Trophoblast cell (in vitro differentiated cells and primary cell): ENCODE measurements at regions not wholly inside any gene's neighbourhood (a gene's known extent, or its start where the extent isn't known, plus 50 kb on each side); places are given as distances from the start of the nearest gene placed in this dataset.

Source experiments
- DNase-seq, 2 donors: peaks; one replicate each; pipeline ENCODE4 v3.0.0-alpha.2; 2016
- H2AFZ ChIP-seq: 2 replicates; pipeline ENCODE4 v1.6.1; 2013; ENCODE audit warnings: low read length, moderate library complexity, mild to moderate bottlenecking; ENCODE audit not compliant: insufficient read depth, poor library complexity
- H2AK5ac ChIP-seq: 2 replicates; pipeline ENCODE4 v1.6.1; 2013; ENCODE audit warnings: mild to moderate bottlenecking, low read length
- H2BK120ac ChIP-seq: 2 replicates; pipeline ENCODE4 v1.6.1; 2013; ENCODE audit warnings: low read length, mild to moderate bottlenecking, moderate library complexity; ENCODE audit not compliant: insufficient read depth, poor library complexity
- H2BK12ac ChIP-seq: 2 replicates; pipeline ENCODE4 v1.6.1; 2013; ENCODE audit warnings: mild to moderate bottlenecking, low read length, moderate library complexity
- H2BK5ac ChIP-seq: 2 replicates; pipeline ENCODE4 v1.6.1; 2013; ENCODE audit warnings: low read length, low read depth, moderate library complexity, mild to moderate bottlenecking; ENCODE audit not compliant: poor library complexity
- H3K14ac ChIP-seq: 2 replicates; pipeline ENCODE4 v1.6.1; 2013; ENCODE audit warnings: mild to moderate bottlenecking, low read length
- H3K18ac ChIP-seq: 2 replicates; pipeline ENCODE4 v1.6.1; 2013; ENCODE audit warnings: mild to moderate bottlenecking, low read length
- H3K23ac ChIP-seq: 2 replicates; pipeline ENCODE4 v1.6.1; 2013; ENCODE audit warnings: low read length
- H3K27ac ChIP-seq: 2 replicates; pipeline ENCODE4 v1.5.1; 2013; ENCODE audit warnings: low read depth, mild to moderate bottlenecking, inconsistent platforms, low read length, moderate library complexity
- H3K27me3 ChIP-seq: 2 replicates; pipeline ENCODE4 v1.6.1; 2013; ENCODE audit warnings: inconsistent platforms, mild to moderate bottlenecking, low read length, moderate library complexity; ENCODE audit not compliant: insufficient read depth
- H3K36me3 ChIP-seq, 2 experiments: 1 replicate in 1 of 2; 2 replicates in 1 of 2; pipeline ENCODE4 v1.6.1; 2013; ENCODE audit warnings: low read length in 2 of 2, mild to moderate bottlenecking in 2 of 2, moderate library complexity in 1 of 2; ENCODE audit not compliant: insufficient read depth in 2 of 2, control insufficient read depth in 1 of 2
- H3K4ac ChIP-seq: 2 replicates; pipeline ENCODE4 v1.6.1; 2013; ENCODE audit warnings: low read depth, mild to moderate bottlenecking, low read length, moderate library complexity
- H3K4me1 ChIP-seq, 2 experiments: 1 replicate in 1 of 2; 2 replicates in 1 of 2; pipeline ENCODE4 v1.6.1; 2013; ENCODE audit warnings: low read length in 2 of 2, mild to moderate bottlenecking in 2 of 2, moderate library complexity in 1 of 2; ENCODE audit not compliant: insufficient read depth in 2 of 2, control insufficient read depth in 1 of 2
- H3K4me2 ChIP-seq: 2 replicates; pipeline ENCODE4 v1.6.1; 2013; ENCODE audit warnings: inconsistent platforms, mild to moderate bottlenecking, low read length, moderate library complexity
- H3K4me3 ChIP-seq: 2 replicates; pipeline ENCODE4 v1.5.1; 2013; ENCODE audit warnings: mild to moderate bottlenecking, low read depth, low read length, inconsistent platforms
- H3K79me1 ChIP-seq: one replicate; pipeline ENCODE4 v1.6.1; 2013; ENCODE audit warnings: low read length
- H3K79me2 ChIP-seq: 2 replicates; pipeline ENCODE4 v1.6.1; 2013; ENCODE audit warnings: low read length, mild to moderate bottlenecking; ENCODE audit not compliant: control insufficient read depth, insufficient read depth, poor library complexity
- H3K9ac ChIP-seq: 2 replicates; pipeline ENCODE4 v1.6.1; 2013; ENCODE audit warnings: mild to moderate bottlenecking, low read length
- H3K9me3 ChIP-seq: 2 replicates; pipeline ENCODE4 v1.6.1; 2013; ENCODE audit warnings: low read depth, mild to moderate bottlenecking, control low read depth, inconsistent platforms, low read length; ENCODE audit not compliant: insufficient read depth
- H4K12ac ChIP-seq: 2 replicates; pipeline ENCODE4 v1.6.1; 2013; ENCODE audit warnings: low read depth, mild to moderate bottlenecking, low read length, moderate library complexity
- H4K8ac ChIP-seq: 2 replicates; pipeline ENCODE4 v1.6.1; 2013; ENCODE audit warnings: low read depth, mild to moderate bottlenecking, low read length, moderate library complexity
- H4K91ac ChIP-seq: one replicate; pipeline ENCODE4 v1.6.1; 2013; ENCODE audit warnings: low read depth, mild to moderate bottlenecking, low read length, moderate library complexity
- WGBS: extraction: QIAGEN DNeasy Blood & Tissue Kit; methylation state at CpG from one replicate; pipeline ENCODE4 v1.1.7; 2013; ENCODE audit warnings: missing lambda C conversion rate; ENCODE audit not compliant: insufficient read length, insufficient coverage; ENCODE audit errors: extremely low coverage; 5-methylcytosine and 5-hydroxymethylcytosine counted together

DNA sequence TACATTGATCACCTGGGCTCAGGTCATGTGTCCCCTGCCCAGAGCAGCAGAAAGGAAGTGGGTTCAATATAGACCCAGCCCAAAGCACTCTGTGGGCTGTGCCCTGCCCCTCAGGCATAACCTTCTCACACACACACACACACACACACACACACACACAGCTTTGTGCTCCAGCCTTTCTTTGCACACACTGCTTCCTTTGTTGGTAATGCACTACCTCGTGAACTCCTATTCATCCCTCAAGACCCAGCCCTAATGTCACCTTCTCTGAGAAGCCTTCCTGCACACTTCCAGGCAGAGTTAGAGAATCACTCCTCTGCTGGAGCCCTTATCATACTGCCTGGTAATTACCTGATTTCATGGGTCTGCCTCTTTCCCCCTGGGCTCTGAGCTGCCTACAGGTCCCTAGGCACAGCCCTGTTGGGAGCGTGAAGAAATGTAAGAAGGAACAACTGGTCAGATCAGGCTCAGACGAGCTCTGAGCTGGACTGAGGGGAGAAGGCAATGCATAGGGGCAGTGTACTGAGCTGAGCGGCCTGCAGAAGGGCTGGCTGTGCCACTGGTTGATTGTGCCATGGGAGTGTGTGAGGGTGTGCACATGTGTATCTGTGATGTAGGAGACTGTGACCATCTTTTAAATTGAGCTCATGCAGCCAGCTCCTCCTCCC lies 210.3 kb downstream of the GLI2 start:
- H3K23ac ChIP-seq = no peak overlapping the region
- H3K4me3 ChIP-seq = no peak overlapping the region
- no CpG with 5 or more reads among the region's 4 CpGs for WGBS
- no peak overlapping the region for H3K4me2 ChIP-seq
- H3K14ac ChIP-seq = no peak overlapping the region
- no peaks in the 10 kb centered on the region for H3K27me3 ChIP-seq
- no peak overlapping the region for H4K91ac ChIP-seq
- peak in 1 of 2 donors; percentile 30 for DNase-seq
- no peak overlapping the region for H2BK5ac ChIP-seq
- peaks cover 5 to 6% of the 10 kb centered on the region in 2 experiments for H3K4me1 ChIP-seq
- no peak overlapping the region for H2BK120ac ChIP-seq
- H3K4ac ChIP-seq = no peak overlapping the region
- no peak overlapping the region for H2BK12ac ChIP-seq
- H3K79me2 ChIP-seq = no peaks in the 10 kb centered on the region
- no peak overlapping the region for H3K18ac ChIP-seq
- peaks cover under 1% of the 10 kb centered on the region for H3K79me1 ChIP-seq
- no peak overlapping the region for H3K9ac ChIP-seq
- H2AFZ ChIP-seq = no peak overlapping the region
- no peak overlapping the region for H3K27ac ChIP-seq
- peaks cover 3% of the 10 kb centered on the region for H3K9me3 ChIP-seq
- no peak overlapping the region for H4K8ac ChIP-seq
- no peak overlapping the region for H4K12ac ChIP-seq
- no peak overlapping the region for H2AK5ac ChIP-seq
- H3K36me3 ChIP-seq = no peaks in the 10 kb centered on the region

DNA sequence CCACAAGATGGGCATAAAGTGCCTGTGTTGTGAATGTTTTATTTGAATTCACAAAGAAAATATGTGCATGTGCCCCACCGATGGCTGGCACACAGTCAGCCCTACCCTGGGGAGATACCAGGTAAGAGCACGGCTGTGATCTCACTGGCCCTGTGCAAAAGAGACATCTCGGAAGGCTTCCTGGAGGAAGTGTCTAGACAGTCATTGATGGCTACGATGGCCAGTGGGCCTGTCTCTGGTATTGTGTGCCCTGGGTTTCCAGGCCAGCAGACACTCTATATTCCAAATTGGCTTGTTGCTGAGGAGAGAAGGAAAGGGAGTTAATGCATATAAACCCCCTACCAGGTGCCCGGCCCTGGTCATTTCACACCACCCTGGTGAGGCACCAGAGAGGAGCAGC lies 211.7 kb downstream of the GLI2 start:
- Histone ChIP-seq H3K27me3 (no peaks in the 10 kb centered on the region), H2BK12ac (no peak overlapping the region), H3K4ac (no peak overlapping the region), H4K12ac (no peak overlapping the region), H3K9me3 (peaks cover 3% of the 10 kb centered on the region), H2BK5ac (no peak overlapping the region), H3K4me3 (no peak overlapping the region), H3K9ac (no peak overlapping the region), H3K4me2 (no peak overlapping the region), H3K4me1 (no peaks in the 10 kb centered on the region), H4K8ac (no peak overlapping the region), H3K79me2 (no peaks in the 10 kb centered on the region), H3K27ac (no peak overlapping the region), H2BK120ac (no peak overlapping the region), H3K79me1 (no peaks in the 10 kb centered on the region), H3K36me3 (no peaks in the 10 kb centered on the region), H3K18ac (no peak overlapping the region), H3K23ac (no peak overlapping the region), H2AFZ (no peak overlapping the region), H2AK5ac (no peak overlapping the region), H3K14ac (no peak overlapping the region), H4K91ac (no peak overlapping the region)
- WGBS = no CpG with 5 or more reads among the region's 5 CpGs
- DNase-seq = no peak

DNA sequence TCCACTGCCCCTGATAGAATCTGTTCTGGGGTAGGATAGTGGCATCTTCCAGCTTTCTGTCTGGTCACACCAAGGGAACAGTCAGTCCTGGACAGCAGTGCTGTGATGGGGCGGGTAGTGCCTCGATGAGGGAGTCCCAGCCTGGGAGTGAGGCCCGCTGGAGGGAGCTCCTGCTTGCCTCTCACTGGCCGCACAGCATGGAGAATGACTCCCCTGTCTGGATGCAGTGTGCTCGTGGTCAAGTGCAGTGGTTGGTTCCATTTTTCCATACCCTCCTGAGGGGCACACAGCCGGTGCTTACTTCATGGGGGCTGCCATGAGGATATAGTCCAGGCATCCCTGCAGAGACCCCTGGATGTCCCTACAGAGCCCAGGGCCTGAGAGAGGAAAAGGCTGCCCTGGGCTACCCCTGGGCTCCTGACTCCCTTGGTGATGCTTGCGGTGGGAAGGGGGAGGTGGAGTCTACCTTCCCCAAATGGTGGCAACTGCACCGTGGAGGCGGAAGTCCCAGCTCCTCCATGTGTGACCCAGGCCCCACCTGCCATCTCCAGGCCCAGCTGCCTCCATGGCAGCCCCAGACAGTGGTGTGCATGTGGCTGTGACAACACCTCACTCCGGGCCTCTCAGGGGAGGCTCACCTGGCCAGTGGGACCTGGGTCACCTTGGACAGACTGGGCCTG lies 212.5 kb downstream of the GLI2 start:
- H3K9me3 ChIP-seq = peaks cover 2% of the 10 kb centered on the region
- no peak overlapping the region for H4K8ac ChIP-seq
- no peaks in the 10 kb centered on the region for H3K36me3 ChIP-seq
- H2AFZ ChIP-seq = no peak overlapping the region
- no peak overlapping the region for H3K4me3 ChIP-seq
- no peak overlapping the region for H3K4ac ChIP-seq
- no peak overlapping the region for H2BK12ac ChIP-seq
- no peak overlapping the region for H4K12ac ChIP-seq
- no peak overlapping the region for H3K14ac ChIP-seq
- DNase-seq = no peak
- no CpG with 5 or more reads among the region's 10 CpGs for WGBS
- no peak overlapping the region for H3K18ac ChIP-seq
- H2AK5ac ChIP-seq = no peak overlapping the region
- no peak overlapping the region for H2BK120ac ChIP-seq
- H3K79me2 ChIP-seq = no peaks in the 10 kb centered on the region
- H4K91ac ChIP-seq = no peak overlapping the region
- H3K4me2 ChIP-seq = no peak overlapping the region
- no peak overlapping the region for H3K9ac ChIP-seq
- H3K4me1 ChIP-seq = no peaks in the 10 kb centered on the region
- H3K23ac ChIP-seq = no peak overlapping the region
- no peaks in the 10 kb centered on the region for H3K79me1 ChIP-seq
- no peaks in the 10 kb centered on the region for H3K27me3 ChIP-seq
- H3K27ac ChIP-seq = no peak overlapping the region
- H2BK5ac ChIP-seq = no peak overlapping the region

DNA sequence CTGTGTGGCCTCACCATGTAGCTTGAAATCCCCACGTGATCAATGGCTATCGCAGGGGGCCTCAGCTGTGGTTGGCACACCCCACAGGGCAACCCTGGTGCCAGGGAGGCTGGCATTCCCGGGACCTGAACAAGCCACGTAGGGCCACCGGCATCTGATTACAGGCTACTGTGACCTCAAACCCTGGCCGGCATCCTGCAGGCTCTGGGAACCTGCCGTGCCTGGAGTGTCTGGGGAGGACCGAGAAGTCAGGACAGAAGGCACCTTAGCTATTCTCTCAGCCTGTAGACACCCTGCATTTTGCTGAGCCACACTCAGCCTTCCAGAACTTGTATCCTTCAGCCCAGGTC lies 213.0 kb downstream of the GLI2 start:
- WGBS = no CpG with 5 or more reads among the region's 8 CpGs
- no peak overlapping the region for H3K4me3 ChIP-seq

More for the DNA sequence above, 213.0 kb downstream of the GLI2 start:
- Histone ChIP-seq H2BK5ac (no peak overlapping the region), H4K12ac (no peak overlapping the region), H3K18ac (no peak overlapping the region), H2BK12ac (no peak overlapping the region), H3K79me1 (no peaks in the 10 kb centered on the region), H2BK120ac (no peak overlapping the region), H3K23ac (no peak overlapping the region), H3K36me3 (no peaks in the 10 kb centered on the region), H2AK5ac (no peak overlapping the region), H3K9ac (no peak overlapping the region), H3K14ac (no peak overlapping the region), H3K4me1 (no peaks in the 10 kb centered on the region), H3K4ac (no peak overlapping the region), H4K8ac (no peak overlapping the region), H3K4me2 (no peak overlapping the region), H4K91ac (no peak overlapping the region), H3K27me3 (no peaks in the 10 kb centered on the region), H3K9me3 (no peaks in the 10 kb centered on the region), H2AFZ (no peak overlapping the region), H3K27ac (no peak overlapping the region), H3K79me2 (no peaks in the 10 kb centered on the region)
- DNase-seq = no peak
